Prostate gland (tissue), 2 donors: ENCODE measurements at regions not wholly inside any gene's neighbourhood (a gene's known extent, or its start where the extent isn't known, plus 50 kb on each side); places are given as distances from the start of the nearest gene placed in this dataset.

ENCODE experiments used
- DNase-seq: peaks from one replicate; pipeline ENCODE4 v3.0.0-alpha.2; 2019; ENCODE audit warnings: low spot score
- H3K27ac ChIP-seq, 2 donors: fragments of 200-600 bp; sonication (generic); 2 replicates each; pipeline ENCODE4 v1.5.1; 2017 to 2019
- H3K27me3 ChIP-seq: fragments of 200-600 bp; sonication (generic); replicated peaks from 2 replicates; pipeline ENCODE4 v1.5.1; 2019; ENCODE audit not compliant: insufficient read depth
- H3K36me3 ChIP-seq, 2 donors: fragments of 200-600 bp; sonication (generic); 1 replicate in 1 of 2; 2 replicates in 1 of 2; pipeline versions ENCODE4 v1.5.1 to v1.8.1; 2017 to 2019
- H3K4me1 ChIP-seq: fragments of 200-600 bp; sonication (generic); replicated peaks from 2 replicates; pipeline ENCODE4 v1.5.1; 2019
- H3K4me3 ChIP-seq, 2 donors: fragments of 200-600 bp; sonication (generic); 2 replicates each; pipeline ENCODE4 v1.5.1; 2017 to 2019
- H3K9me3 ChIP-seq: fragments of 200-600 bp; sonication (generic); 2 replicates; pipeline ENCODE4 v1.5.1; 2017
- CTCF ChIP-seq, 4 experiments: fragments of 200-600 bp in 2 of 4; fragments of 450-650 bp in 2 of 4; sonication (generic) in 2 of 4; IDR thresholded peaks; 1 replicate in 3 of 4; 2 replicates in 1 of 4; pipeline ENCODE4 v1.5.1; 2016 to 2019; ENCODE audit warnings: antibody characterized with exemption in 4 of 4, mild to moderate bottlenecking in 2 of 4, moderate library complexity in 2 of 4
- POLR2A ChIP-seq: fragments of 450-650 bp; IDR thresholded peaks from one replicate; pipeline ENCODE4 v1.6.1; 2016; ENCODE audit warnings: antibody characterized with exemption, mild to moderate bottlenecking
- POLR2AphosphoS5 ChIP-seq: sonication (generic); formaldehyde crosslinking; IDR thresholded peaks from one replicate; pipeline ENCODE4 v1.6.1; 2017; ENCODE audit warnings: antibody characterized with exemption
- WGBS: methylation state at CpG from one replicate; pipeline ENCODE4 v1.1.5; 2018; 5-methylcytosine and 5-hydroxymethylcytosine counted together
- intact Hi-C: fragments of 100-400 bp; cut with DNase I; formaldehyde crosslinking; loops from one replicate; pipeline ENCODE4 v1.14.2; 2022

- H3K4me1 ChIP-seq = no peaks in the 10 kb centered on the region
These were observed 924.4 kb upstream of the TENM4 start for GRCh38 chr11:80365076-80365725.

GRCh38 chr11:80362563-80363340 is 921.9 kb upstream of the TENM4 start:
- Histone ChIP-seq H3K27me3 (no peaks in the 10 kb centered on the region), H3K27ac (no peak overlapping the region), H3K36me3 (no peaks in the 10 kb centered on the region), H3K4me1 (no peaks in the 10 kb centered on the region), H3K9me3 (no peaks in the 10 kb centered on the region), H3K4me3 (no peak overlapping the region)
- intact Hi-C loops = no loop called here
- 88% methylated on average over 9 of the region's 9 CpGs for WGBS
- no peak for DNase-seq
- TF ChIP-seq POLR2A (no peak), POLR2AphosphoS5 (no peak), CTCF (IDR thresholded peaks at IDR 0.05) (no peak)

More at GRCh38 chr11:80365076-80365725, 924.4 kb upstream of the TENM4 start:
- TF ChIP-seq POLR2AphosphoS5 (no peak), POLR2A (no peak), CTCF (IDR thresholded peaks at IDR 0.05) (no peak)
- Histone ChIP-seq H3K9me3 (no peaks in the 10 kb centered on the region), H3K27ac (no peak overlapping the region), H3K27me3 (no peaks in the 10 kb centered on the region), H3K4me3 (no peak overlapping the region), H3K36me3 (no peaks in the 10 kb centered on the region)
- no peak for DNase-seq
- intact Hi-C loops = no loop called here
- 85% methylated on average over 2 of the region's 2 CpGs for WGBS

GRCh38 chr11:80355251-80355650 is 914.4 kb upstream of the TENM4 start:
- Histone ChIP-seq H3K9me3 (no peaks in the 10 kb centered on the region), H3K27me3 (no peaks in the 10 kb centered on the region), H3K4me3 (no peak overlapping the region), H3K36me3 (no peaks in the 10 kb centered on the region), H3K27ac (no peak overlapping the region), H3K4me1 (no peaks in the 10 kb centered on the region)
- 83% methylated on average over 1 of the region's 1 CpG for WGBS
- intact Hi-C loops = no loop called here
- no peak for DNase-seq
- TF ChIP-seq POLR2A (no peak), CTCF (IDR thresholded peaks at IDR 0.05) (no peak), POLR2AphosphoS5 (no peak)

GRCh38 chr11:80350541-80350940 is 909.7 kb upstream of the TENM4 start:
- H3K9me3 ChIP-seq = no peaks in the 10 kb centered on the region
- TF ChIP-seq CTCF (IDR thresholded peaks at IDR 0.05) (no peak), POLR2AphosphoS5 (no peak), POLR2A (no peak)
- no peak overlapping the region for H3K4me3 ChIP-seq
- H3K36me3 ChIP-seq = no peaks in the 10 kb centered on the region
- 34% methylated on average over 3 of the region's 3 CpGs for WGBS
- no peak overlapping the region for H3K27ac ChIP-seq
- no peaks in the 10 kb centered on the region for H3K27me3 ChIP-seq
- H3K4me1 ChIP-seq = no peaks in the 10 kb centered on the region
- intact Hi-C loops = no loop called here
- DNase-seq = no peak

GRCh38 chr11:80349997-80350396 is 909.2 kb upstream of the TENM4 start:
- DNase-seq = no peak
- no peaks in the 10 kb centered on the region for H3K27me3 ChIP-seq
- no peak overlapping the region for H3K27ac ChIP-seq
- H3K4me3 ChIP-seq = no peak overlapping the region
- no peaks in the 10 kb centered on the region for H3K36me3 ChIP-seq
- no peak for TF ChIP-seq CTCF (IDR thresholded peaks at IDR 0.05)
- no peak for TF ChIP-seq POLR2A
- no peak for TF ChIP-seq POLR2AphosphoS5
- H3K4me1 ChIP-seq = no peaks in the 10 kb centered on the region
- intact Hi-C loops = no loop called here
- no peaks in the 10 kb centered on the region for H3K9me3 ChIP-seq
